ENCODE measurements at regions not wholly inside any gene's neighbourhood (a gene's known extent, or its start where the extent isn't known, plus 50 kb on each side); places are given as distances from the start of the nearest gene placed in this dataset.

GRCh38 chr12:107509421-107509820 is 176.2 kb upstream of the PWP1 start:
- CTCF ChIA-PET: no interaction called here
- no peak for TF ChIP-seq CTBP1 (IDR thresholded peaks at IDR 0.05; ENCODE audit: borderline replicate concordance)
- no peak for TF ChIP-seq ZNF384 (IDR thresholded peaks at IDR 0.05)
- no peak for TF ChIP-seq FOXK2 (IDR thresholded peaks at IDR 0.05)
- no peak for TF ChIP-seq FOXA1 (IDR thresholded peaks at IDR 0.05)
- TF ChIP-seq NFRKB (IDR thresholded peaks at IDR 0.05): no peak
- no peak for TF ChIP-seq LEF1 (IDR thresholded peaks at IDR 0.05; ENCODE audit: borderline replicate concordance)
- no peak for TF ChIP-seq SUZ12 (IDR thresholded peaks at IDR 0.05)
- POLR2A ChIA-PET: no interaction called here
- no peak for DNase-seq (ENCODE audit: extremely low spot score)

GRCh38 chr12:107510211-107510610 is 175.4 kb upstream of the PWP1 start:
- CTCF ChIA-PET: no interaction called here
- POLR2A ChIA-PET: interaction anchor here (0.6 kb wide), 1 partner anchor 118 kb away, joined by 4 read pairs; no protein-coding TSS in a partner anchor
- no peak for TF ChIP-seq ELF4 (IDR thresholded peaks at IDR 0.05)
- no peak for TF ChIP-seq CTBP1 (IDR thresholded peaks at IDR 0.05; ENCODE audit: borderline replicate concordance)
- no peak for TF ChIP-seq FOXA1 (IDR thresholded peaks at IDR 0.05)
- TF ChIP-seq FOXM1 (IDR thresholded peaks at IDR 0.05; ENCODE audit: borderline replicate concordance): no peak
- no peak for DNase-seq (ENCODE audit: extremely low spot score)

GRCh38 chr12:107511292-107511691 is 174.3 kb upstream of the PWP1 start:
- DNase-seq (ENCODE audit: extremely low spot score): no peak
- no peak for TF ChIP-seq ELF4 (IDR thresholded peaks at IDR 0.05)
- TF ChIP-seq TARDBP (IDR thresholded peaks at IDR 0.05): no peak
- no peak for TF ChIP-seq SP1 (IDR thresholded peaks at IDR 0.05)
- no peak for TF ChIP-seq ZNF384 (IDR thresholded peaks at IDR 0.05)
- TF ChIP-seq L3MBTL2 (conservative IDR thresholded peaks at IDR 0.05): no peak
- no peak for TF ChIP-seq PKNOX1 (IDR thresholded peaks at IDR 0.05)
- TF ChIP-seq NFRKB (IDR thresholded peaks at IDR 0.05): no peak
- TF ChIP-seq CTBP1 (IDR thresholded peaks at IDR 0.05; ENCODE audit: borderline replicate concordance): no peak
- no peak for TF ChIP-seq FOXM1 (IDR thresholded peaks at IDR 0.05; ENCODE audit: borderline replicate concordance)
- no peak for TF ChIP-seq SUZ12 (IDR thresholded peaks at IDR 0.05)
- no peak for TF ChIP-seq BHLHE40 (IDR thresholded peaks at IDR 0.05; ENCODE audit: borderline replicate concordance)
- TF ChIP-seq HDGF (IDR thresholded peaks at IDR 0.05; ENCODE audit: borderline replicate concordance): no peak
- no peak for TF ChIP-seq FOXK2 (IDR thresholded peaks at IDR 0.05)
- no peak for TF ChIP-seq ARNT (IDR thresholded peaks at IDR 0.05)
- no peak for TF ChIP-seq LEF1 (IDR thresholded peaks at IDR 0.05; ENCODE audit: borderline replicate concordance)
- no peak for TF ChIP-seq FOXA1 (IDR thresholded peaks at IDR 0.05)
- CTCF ChIA-PET: no interaction called here
- POLR2A ChIA-PET: no interaction called here

- no peak for DNase-seq (ENCODE audit: extremely low spot score)
- ChIA-PET POLR2A (no interaction called here), CTCF (no interaction called here)
- TF ChIP-seq L3MBTL2 (conservative IDR thresholded peaks at IDR 0.05) (no peak), NFRKB (IDR thresholded peaks at IDR 0.05) (no peak), HDGF (IDR thresholded peaks at IDR 0.05; ENCODE audit: borderline replicate concordance) (no peak), TARDBP (IDR thresholded peaks at IDR 0.05) (no peak), PKNOX1 (IDR thresholded peaks at IDR 0.05) (no peak), FOXA1 (IDR thresholded peaks at IDR 0.05) (no peak), FOXK2 (IDR thresholded peaks at IDR 0.05) (no peak), FOXM1 (IDR thresholded peaks at IDR 0.05; ENCODE audit: borderline replicate concordance) (no peak), LEF1 (IDR thresholded peaks at IDR 0.05; ENCODE audit: borderline replicate concordance) (no peak), BHLHE40 (IDR thresholded peaks at IDR 0.05; ENCODE audit: borderline replicate concordance) (no peak), SP1 (IDR thresholded peaks at IDR 0.05) (no peak), ARNT (IDR thresholded peaks at IDR 0.05) (no peak), CTBP1 (IDR thresholded peaks at IDR 0.05; ENCODE audit: borderline replicate concordance) (no peak), ZNF384 (IDR thresholded peaks at IDR 0.05) (no peak), SUZ12 (IDR thresholded peaks at IDR 0.05) (no peak), ELF4 (IDR thresholded peaks at IDR 0.05) (no peak)
These were observed 173.2 kb upstream of the PWP1 start for GRCh38 chr12:107512391-107512790.

GRCh38 chr12:107513184-107513583 is 172.4 kb upstream of the PWP1 start:
- TF ChIP-seq CTBP1 (IDR thresholded peaks at IDR 0.05; ENCODE audit: borderline replicate concordance) (no peak), FOXK2 (IDR thresholded peaks at IDR 0.05) (no peak), FOXM1 (IDR thresholded peaks at IDR 0.05; ENCODE audit: borderline replicate concordance) (no peak), SUZ12 (IDR thresholded peaks at IDR 0.05) (no peak), SP1 (IDR thresholded peaks at IDR 0.05) (no peak), PKNOX1 (IDR thresholded peaks at IDR 0.05) (no peak), HDGF (IDR thresholded peaks at IDR 0.05; ENCODE audit: borderline replicate concordance) (no peak), ZNF384 (IDR thresholded peaks at IDR 0.05) (no peak), ARNT (IDR thresholded peaks at IDR 0.05) (no peak), LEF1 (IDR thresholded peaks at IDR 0.05; ENCODE audit: borderline replicate concordance) (no peak), L3MBTL2 (conservative IDR thresholded peaks at IDR 0.05) (no peak), NFRKB (IDR thresholded peaks at IDR 0.05) (no peak), FOXA1 (IDR thresholded peaks at IDR 0.05) (no peak), TARDBP (IDR thresholded peaks at IDR 0.05) (no peak), BHLHE40 (IDR thresholded peaks at IDR 0.05; ENCODE audit: borderline replicate concordance) (no peak), ELF4 (IDR thresholded peaks at IDR 0.05) (no peak)
- ChIA-PET CTCF (no interaction called here), POLR2A (no interaction called here)
- no peak for DNase-seq (ENCODE audit: extremely low spot score)

GRCh38 chr12:107513636-107514400 is 171.8 kb upstream of the PWP1 start:
- no peak for DNase-seq (ENCODE audit: extremely low spot score)
- TF ChIP-seq FOXM1 (IDR thresholded peaks at IDR 0.05; ENCODE audit: borderline replicate concordance) (no peak), NFRKB (IDR thresholded peaks at IDR 0.05) (no peak), FOXK2 (IDR thresholded peaks at IDR 0.05) (no peak), ZNF384 (IDR thresholded peaks at IDR 0.05) (no peak), SUZ12 (IDR thresholded peaks at IDR 0.05) (no peak)
- ChIA-PET CTCF (no interaction called here), POLR2A (interaction anchor here (0.6 kb wide), 1 partner anchor 43 kb away, joined by 3 read pairs; no protein-coding TSS in a partner anchor)
